Fibroblast of upper back skin (primary cell): ENCODE measurements at regions not wholly inside any gene's neighbourhood (a gene's known extent, or its start where the extent isn't known, plus 50 kb on each side); places are given as distances from the start of the nearest gene placed in this dataset.
"Not testable (repeated sequence)": the region's sequence is repeated elsewhere in the genome, so short reads cannot be mapped to it uniquely, and the experiment has no call there.

Experiments used
- DNase-seq: peaks from one replicate; pipeline ENCODE4 v3.0.0-alpha.2; 2013

DNA sequence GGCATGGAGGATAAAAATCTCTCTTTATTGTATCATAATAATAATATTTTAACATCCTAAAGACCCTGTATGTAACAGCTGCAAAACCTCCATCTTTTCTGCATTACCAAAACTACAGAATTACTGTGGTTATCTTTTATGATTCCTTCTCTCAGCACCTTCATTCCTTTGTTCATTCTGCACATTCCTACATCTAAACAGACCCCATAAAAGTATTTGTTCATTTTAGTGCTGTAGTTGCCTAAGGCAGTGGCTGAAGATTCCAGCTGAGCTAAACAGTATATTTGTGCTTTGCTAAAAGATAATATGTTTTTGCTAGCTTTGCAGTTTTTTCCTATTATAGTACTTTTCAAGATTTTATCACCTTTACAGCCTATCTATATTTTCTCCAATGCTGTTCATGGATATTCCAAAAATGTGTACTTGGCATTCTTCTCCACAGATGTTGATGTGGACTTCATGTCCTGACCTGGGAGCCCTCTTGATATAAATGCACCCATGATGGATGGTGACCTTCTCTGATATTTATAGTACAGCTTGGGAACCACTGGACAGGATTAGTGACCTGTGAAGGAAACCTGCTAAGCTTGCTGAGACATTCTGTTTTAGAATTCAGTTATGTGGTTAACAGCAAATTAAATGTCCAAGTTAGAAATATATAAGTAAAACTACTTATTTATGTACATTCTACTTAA is 2832.9 kb upstream of the PCDH20 start:
- DNase-seq = peak; percentile 75

- peak; percentile 88 for DNase-seq
Observed at GRCh38 chr13:64239372-64239771, 2823.7 kb upstream of the PCDH20 start.

DNA sequence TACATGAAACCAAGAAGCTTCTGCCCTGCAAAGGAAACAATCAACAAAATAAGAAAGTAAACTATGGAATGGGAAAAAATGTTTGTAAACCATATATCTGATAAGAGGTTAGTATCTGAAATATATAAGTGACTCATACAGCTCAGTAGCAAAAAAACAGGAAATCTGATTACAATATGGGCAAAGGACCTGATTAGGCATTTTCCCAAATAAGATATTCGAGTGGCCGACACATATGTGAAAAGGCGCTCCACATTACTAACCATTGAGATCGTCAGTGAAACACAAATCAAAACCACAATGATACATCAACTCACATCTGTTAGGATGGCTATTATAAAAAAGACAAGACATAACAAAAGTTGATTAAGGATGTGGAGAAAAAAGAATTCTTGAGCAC is 2818.6 kb upstream of the PCDH20 start:
- peak; percentile 90 for DNase-seq

DNA sequence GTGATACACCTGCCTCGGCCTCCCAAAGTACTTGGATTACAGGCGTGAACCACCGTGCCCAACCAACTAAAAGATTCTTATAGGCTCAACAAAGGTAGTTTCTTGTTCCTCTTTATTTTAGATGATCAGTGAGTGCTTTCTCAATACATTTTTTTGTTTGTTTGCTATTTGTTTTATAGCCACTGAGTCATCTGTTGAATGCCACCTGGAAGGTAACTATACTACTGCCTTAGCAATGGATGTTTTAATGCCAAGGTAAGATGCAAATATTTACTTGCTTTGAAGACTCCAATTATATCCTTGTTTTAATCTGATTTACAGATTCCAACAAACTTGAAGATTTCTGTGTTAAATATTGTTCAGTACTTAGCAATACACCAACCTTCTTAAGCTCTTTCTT is 2807.4 kb upstream of the PCDH20 start:
- no peak for DNase-seq

DNA sequence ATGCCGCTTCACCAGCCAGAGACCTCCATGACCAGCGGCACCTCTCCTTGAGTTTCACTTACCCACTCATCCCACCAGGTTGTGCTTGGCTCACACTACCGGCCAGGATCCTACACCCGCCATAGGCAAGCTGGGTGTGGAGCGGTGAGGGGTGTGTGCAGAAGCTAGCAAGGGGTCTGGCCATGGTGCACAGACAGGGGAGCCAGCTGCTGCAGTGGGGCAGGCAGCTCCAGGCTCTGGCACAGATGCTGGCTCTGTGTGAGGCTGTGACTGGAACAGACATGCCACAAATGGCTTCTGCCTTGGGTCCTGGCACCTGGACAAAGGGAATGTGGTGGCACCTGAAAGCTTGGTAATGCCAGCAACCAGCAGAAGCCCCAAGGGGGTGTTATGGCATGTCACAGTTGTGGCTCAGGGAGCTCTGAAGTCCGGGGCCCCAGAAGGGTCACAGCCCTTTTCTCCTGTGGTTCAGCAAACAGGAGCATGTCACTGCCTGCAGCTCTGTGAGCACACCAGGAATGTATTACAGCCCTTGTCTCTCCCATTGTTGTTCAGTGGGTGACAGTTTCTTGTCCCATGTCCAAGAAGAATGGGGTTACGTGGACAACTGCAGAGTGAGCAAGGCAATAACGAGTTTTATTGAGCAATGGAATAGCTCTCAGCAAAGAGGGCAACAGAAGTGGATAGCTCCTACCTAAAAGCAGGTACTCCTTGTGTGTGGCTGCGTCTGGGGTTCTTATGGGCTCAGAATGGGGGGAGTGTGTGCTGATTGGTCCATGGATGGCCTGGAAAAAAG is 2791.0 kb upstream of the PCDH20 start:
- no peak for DNase-seq

DNA sequence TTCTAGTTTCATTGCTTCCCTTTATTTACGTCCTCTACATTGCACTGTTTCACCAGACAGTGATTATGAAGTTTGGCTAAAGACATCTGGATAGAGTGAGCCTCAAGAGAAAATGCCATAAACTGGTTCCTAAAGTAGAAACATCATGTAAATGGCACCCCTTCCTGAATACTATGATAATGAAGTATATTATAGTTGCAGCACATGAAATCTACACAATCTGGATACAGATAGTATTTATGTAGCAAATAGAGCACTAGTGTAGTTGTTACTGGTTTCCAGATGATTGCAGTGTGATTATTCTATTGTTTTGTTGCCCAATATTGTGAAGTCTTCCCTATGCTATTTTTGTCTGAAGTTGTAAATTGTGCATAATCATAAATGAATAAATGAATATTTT is 2786.9 kb upstream of the PCDH20 start:
- no peak for DNase-seq

DNA sequence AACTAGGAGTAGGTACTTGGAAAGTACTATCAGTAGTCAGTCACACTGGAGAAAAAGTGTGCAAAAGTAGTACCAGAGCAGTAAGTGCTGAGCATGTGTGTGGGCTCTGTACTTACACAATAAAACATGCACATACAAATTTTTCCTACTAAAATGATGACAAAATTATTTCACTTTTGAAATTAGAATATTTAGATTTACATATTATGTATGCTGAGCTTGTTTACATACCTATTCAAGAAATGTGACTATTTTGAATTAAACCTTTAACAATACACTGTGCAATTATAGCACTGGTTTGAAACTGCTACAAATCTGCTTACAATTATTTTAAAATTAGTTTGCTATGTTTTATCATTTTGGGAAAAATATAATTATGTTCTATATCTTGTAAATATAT is 2781.6 kb upstream of the PCDH20 start:
- DNase-seq = no peak

DNA sequence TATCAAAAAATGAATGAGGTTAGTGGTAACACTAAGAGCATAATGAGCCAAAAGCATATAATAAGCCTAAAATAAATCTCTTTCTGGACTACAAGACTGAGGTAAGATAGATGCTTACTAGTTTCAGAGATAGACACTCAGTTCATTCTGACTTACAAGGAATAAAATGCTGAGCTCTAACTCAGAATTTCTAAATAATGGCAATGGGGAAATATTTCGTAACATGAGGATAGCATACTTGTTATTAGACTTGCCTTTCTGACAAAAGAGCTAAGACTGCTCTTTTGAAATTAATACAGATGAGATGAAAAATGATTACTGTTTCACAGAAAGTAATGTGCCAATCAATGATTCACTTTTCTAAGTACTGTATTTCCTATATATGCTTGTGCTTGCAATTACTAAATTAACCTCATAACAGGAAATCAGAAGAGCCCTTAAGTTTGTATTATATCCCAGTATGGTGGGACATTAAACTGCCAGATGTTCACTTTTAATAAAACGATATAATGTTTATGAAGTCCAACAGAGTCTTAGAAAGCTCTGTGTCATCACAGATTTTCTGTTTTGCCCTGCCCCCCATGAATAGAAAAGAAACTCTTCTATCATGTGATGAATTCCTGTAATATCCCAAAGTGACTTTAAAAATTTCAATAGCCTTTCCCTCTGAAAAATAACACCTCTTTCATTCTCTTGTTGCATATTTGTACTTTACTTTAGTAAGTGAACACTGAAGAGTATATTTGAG is 2771.0 kb upstream of the PCDH20 start:
- no peak for DNase-seq

DNA sequence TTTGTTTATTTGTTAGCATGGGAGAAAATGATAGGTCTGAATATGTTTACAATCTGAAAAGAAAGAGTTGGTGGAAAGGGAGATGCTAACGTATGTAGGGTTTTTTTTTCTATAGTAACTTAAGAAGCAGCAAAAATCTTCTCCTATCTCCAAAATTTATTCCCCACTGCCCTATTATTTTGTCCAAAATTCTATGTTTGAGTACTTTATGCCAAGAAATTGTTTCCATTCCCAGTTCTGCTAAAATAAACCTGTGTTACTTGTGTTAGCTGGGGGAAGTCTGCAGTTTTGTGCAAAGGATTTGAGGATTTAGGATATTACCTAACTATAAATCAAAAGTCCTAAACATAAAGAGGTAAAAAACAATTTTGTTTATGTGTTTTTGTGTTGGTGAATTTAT is 2770.4 kb upstream of the PCDH20 start:
- no peak for DNase-seq

DNA sequence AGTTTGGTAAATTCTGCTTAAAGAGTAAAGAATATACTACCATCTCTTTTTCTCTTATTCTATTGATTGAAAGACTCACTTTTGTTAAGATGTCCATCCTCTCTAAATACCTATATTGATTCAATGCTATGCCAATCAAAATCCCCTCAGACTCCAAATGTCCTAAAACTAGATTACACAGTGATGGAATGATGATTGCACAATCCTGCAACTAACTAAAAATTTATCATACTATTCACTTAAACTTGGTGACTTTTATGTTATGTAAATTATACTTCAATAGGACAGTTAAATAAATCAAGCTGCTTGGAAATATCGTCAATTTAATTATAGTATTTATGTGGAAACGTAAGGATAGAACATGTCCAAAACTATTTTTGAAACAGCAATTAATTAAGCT is 2765.1 kb upstream of the PCDH20 start:
- DNase-seq = no peak

- no peak for DNase-seq
Observed at GRCh38 chr13:64165826-64166225, 2750.2 kb upstream of the PCDH20 start.

- DNase-seq = no peak
Observed at GRCh38 chr13:64164435-64164834, 2748.8 kb upstream of the PCDH20 start.

GRCh38 chr13:64160479-64160878 is 2744.8 kb upstream of the PCDH20 start:
- no peak for DNase-seq

- peak; percentile 75 for DNase-seq
Observed at GRCh38 chr13:64158908-64159307, 2743.3 kb upstream of the PCDH20 start.

DNA sequence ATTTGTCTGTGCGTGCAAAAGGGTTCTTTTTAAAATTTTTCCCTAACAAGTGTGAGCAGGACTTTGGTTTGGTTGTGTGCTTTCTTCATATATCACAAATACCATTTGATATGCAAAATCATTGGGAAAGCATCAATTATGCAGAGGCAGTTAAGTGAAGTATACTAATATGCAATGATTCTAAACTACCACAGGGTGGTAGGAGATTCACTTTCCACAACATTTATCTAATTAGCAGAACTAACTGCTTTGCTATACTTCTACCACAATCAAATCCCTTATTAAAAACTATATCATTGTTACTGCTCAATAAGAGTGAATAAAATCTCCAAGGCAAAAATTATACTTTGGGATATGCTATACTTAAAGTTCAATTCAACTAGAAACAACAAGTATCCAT is 2738.9 kb upstream of the PCDH20 start:
- DNase-seq = peak; percentile 50

DNA sequence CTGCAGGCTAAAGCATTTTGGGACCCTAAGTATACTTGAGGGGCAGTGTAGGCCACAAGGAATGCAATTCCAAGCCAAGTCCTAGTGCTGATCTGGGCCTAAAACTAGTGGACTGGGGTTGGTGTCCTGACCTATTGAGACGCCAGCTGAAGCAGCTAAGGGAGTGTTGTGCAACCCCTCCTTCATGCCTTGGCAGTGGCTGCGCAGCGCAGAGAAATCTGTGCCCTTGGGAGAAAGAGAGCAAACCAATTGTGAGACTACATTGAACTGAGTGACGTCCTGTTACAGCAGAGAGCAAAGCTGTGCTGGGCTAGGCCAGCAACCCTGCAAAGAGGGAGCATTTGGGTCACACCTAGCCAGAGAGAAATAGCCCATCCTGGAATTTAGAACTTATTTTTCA is 2715.0 kb upstream of the PCDH20 start:
- DNase-seq = no peak

GRCh38 chr13:64130171-64130570 is 2714.5 kb upstream of the PCDH20 start:
- DNase-seq = no peak

DNA sequence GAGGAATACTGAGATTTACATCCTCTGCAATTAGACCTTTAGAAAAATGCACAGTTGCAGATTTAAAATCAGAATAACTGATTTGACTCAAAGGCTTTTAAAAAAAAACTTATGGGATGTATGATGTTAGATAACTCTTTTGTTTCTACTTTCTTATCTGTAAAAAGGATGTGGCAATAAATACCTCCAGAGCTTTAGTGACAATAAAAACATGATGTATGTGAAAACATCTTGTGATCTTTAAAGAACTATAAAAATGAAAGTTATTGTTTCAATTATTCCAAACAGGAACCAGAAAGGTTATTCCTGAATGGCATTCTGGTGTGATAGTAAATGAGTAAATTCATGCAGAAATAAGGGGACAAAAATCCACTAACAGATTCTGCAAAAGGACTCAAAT is 2712.2 kb upstream of the PCDH20 start:
- no peak for DNase-seq

DNA sequence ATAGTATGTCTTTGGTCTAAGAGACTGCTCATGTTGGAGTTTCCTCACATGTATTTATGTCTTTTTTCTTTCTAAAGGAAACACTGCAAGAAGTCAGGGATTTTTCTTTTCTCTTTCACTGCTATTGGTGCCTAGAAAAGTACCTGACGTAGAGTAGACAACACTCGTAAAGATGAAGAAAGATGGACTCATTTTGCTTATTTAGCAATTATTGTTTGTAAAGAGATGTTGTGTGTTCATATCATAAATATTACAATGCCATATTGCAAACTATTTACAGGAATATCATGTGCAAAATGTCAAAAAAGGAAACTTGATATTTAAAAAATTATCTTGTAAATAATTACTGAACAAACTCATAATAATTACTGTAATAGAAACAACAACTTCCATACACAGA is 2711.5 kb upstream of the PCDH20 start:
- no peak for DNase-seq

- not testable (repeated sequence) for DNase-seq
Observed at GRCh38 chr13:64121023-64121709, 2705.5 kb upstream of the PCDH20 start.

DNA sequence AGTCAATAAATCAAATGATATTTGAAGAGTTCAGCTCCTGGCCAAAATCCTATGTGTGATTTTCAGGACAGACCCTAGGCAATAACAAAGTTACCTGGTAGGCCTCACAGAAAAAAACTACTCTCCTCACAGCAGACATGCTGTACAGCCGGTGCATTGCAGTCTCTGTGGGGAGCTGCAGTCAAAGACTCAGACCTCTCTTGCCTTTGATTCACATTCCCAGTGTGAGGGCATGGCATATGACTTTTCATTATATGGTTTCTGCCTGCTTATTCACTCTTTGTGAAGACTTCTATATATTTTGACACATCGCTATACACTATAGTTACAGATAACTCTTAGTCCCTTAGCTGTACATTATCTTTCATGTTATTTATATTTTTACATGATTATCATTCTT is 2684.3 kb upstream of the PCDH20 start:
- no peak for DNase-seq

GRCh38 chr13:64090311-64090710 is 2674.7 kb upstream of the PCDH20 start:
- DNase-seq = no peak

DNA sequence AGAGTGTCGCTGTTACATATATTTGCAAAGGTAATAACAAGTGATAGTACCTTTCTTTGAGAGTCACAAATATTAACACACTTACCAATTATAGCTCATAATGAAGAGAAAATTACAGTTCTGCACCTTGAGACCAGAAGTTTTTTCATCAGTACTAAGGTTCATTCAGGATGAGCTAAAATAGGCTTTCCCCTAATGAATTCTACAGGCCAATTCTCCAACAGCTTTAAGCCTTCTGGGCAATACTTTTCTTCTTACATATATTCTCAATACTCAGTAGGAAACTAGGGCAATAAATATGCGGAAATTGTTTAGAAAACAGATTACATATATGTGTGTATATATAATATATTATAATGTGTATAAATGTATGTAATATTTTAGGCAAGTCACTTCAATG is 2672.8 kb upstream of the PCDH20 start:
- DNase-seq = no peak
